ENCODE measurements at regions not wholly inside any gene's neighbourhood (a gene's known extent, or its start where the extent isn't known, plus 50 kb on each side); places are given as distances from the start of the nearest gene placed in this dataset.

DNA sequence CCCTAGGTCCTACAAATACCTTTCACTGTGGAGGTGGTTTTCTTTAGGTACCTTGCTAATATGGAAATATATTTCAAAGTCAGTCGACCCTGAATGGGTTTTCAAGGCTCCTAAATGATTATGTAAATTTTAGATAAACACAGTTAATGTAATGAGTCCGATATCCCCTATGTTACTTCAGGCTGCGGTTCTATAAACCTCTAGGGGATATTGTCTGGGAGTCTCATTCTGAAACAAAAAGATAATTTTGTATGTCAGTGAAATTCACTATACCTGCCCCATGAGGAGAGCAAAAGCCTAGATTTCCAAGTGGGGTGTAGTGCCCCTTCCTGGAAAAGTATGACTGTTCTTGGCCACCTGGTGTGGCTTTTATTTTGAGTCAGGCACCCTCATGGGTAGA is 377.3 kb downstream of the ICE1 start:
- Mint-ChIP-seq H3K4me3 (ENCODE audit: unreplicated experiment) (no peak overlapping the region), H3K36me3 (ENCODE audit: unreplicated experiment) (peaks cover 5% of the 10 kb centered on the region), H3K4me1 (ENCODE audit: low read depth, unreplicated experiment) (peaks cover 6% of the 10 kb centered on the region), H3K27me3 (ENCODE audit: unreplicated experiment) (peaks cover 5% of the 10 kb centered on the region), H3K9me3 (ENCODE audit: unreplicated experiment) (no peaks in the 10 kb centered on the region), H3K27ac (ENCODE audit: unreplicated experiment) (no peak overlapping the region)
- TF ChIP-seq, protein P1, sequence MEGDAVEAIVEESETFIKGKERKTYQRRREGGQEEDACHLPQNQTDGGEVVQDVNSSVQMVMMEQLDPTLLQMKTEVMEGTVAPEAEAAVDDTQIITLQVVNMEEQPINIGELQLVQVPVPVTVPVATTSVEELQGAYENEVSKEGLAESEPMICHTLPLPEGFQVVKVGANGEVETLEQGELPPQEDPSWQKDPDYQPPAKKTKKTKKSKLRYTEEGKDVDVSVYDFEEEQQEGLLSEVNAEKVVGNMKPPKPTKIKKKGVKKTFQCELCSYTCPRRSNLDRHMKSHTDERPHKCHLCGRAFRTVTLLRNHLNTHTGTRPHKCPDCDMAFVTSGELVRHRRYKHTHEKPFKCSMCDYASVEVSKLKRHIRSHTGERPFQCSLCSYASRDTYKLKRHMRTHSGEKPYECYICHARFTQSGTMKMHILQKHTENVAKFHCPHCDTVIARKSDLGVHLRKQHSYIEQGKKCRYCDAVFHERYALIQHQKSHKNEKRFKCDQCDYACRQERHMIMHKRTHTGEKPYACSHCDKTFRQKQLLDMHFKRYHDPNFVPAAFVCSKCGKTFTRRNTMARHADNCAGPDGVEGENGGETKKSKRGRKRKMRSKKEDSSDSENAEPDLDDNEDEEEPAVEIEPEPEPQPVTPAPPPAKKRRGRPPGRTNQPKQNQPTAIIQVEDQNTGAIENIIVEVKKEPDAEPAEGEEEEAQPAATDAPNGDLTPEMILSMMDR (IDR thresholded peaks at IDR 0.05; ENCODE audit: partially characterized antibody, unreplicated experiment): no peak
- no peak for DNase-seq

DNA sequence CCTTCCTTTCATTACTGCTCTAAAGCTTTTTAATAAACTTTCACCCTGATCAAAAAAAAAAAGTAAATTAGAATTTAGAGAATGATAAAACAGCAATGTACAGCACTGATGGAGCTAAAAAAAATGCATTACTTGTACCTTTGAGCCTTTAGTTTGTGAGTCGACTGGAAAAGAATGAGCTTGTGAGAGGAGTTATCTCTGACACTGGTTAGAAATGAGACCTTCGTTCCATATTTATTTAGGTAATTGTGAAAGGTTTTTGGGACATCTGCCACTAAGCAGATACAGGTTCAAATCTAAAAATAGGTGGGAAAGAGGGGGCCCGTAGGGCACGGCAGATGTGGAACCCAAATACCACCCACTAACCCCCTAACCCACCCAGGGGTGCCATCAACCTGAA is 376.8 kb downstream of the ICE1 start:
- TF ChIP-seq, protein P1 (IDR thresholded peaks at IDR 0.05; ENCODE audit: partially characterized antibody, unreplicated experiment): no peak
- peaks cover 5% of the 10 kb centered on the region for H3K36me3 Mint-ChIP-seq (ENCODE audit: unreplicated experiment)
- peaks cover 11% of the 10 kb centered on the region for H3K4me1 Mint-ChIP-seq (ENCODE audit: low read depth, unreplicated experiment)
- no peak for DNase-seq
- H3K9me3 Mint-ChIP-seq (ENCODE audit: unreplicated experiment): peaks cover 4% of the 10 kb centered on the region
- no peak overlapping the region for H3K4me3 Mint-ChIP-seq (ENCODE audit: unreplicated experiment)
- H3K27me3 Mint-ChIP-seq (ENCODE audit: unreplicated experiment): peaks cover 6% of the 10 kb centered on the region
- H3K27ac Mint-ChIP-seq (ENCODE audit: unreplicated experiment): no peak overlapping the region

DNA sequence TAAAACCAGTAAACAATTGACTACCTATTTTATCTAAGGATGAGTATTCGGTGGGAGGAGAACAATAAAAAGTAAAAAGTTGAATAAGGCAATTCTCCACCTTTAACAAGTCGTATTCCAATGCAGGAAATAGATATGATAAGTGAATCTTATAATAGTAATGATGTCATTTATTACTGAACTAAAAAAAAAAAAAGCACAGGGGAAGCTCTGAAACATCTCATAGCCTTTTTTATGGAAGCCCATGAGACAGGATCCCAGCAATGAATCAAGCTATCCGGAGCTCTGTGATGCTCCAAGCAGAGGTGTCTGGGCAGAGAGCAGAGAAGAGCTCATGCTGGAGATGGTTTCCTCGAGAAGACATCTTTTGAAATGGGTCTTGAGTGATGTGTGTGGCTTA is 376.0 kb downstream of the ICE1 start:
- Mint-ChIP-seq H3K36me3 (ENCODE audit: unreplicated experiment) (peaks cover 5% of the 10 kb centered on the region), H3K27me3 (ENCODE audit: unreplicated experiment) (peaks cover 6% of the 10 kb centered on the region), H3K9me3 (ENCODE audit: unreplicated experiment) (peaks cover 5% of the 10 kb centered on the region), H3K27ac (ENCODE audit: unreplicated experiment) (no peak overlapping the region), H3K4me3 (ENCODE audit: unreplicated experiment) (no peak overlapping the region), H3K4me1 (ENCODE audit: low read depth, unreplicated experiment) (peaks cover 19% of the 10 kb centered on the region)
- TF ChIP-seq, protein P1 (IDR thresholded peaks at IDR 0.05; ENCODE audit: partially characterized antibody, unreplicated experiment): no peak
- no peak for DNase-seq

DNA sequence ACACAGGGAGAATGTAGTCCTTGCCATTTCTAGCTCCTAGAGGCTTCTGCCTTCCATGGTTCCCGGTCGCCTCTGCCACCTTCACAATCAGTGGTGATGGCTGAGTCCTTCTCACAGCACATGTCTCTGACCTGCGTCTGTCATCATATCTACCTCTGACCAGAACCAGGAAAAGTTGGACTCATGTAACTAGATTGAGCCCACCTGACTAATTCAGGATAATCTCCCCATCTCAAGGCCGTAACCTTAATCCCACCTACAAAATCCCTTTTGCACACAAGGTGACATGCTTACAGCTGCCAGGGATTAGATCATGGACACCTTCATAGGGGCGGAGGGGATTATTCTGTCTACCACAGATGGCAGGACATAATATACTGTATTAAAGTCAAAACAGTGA is 375.6 kb downstream of the ICE1 start:
- H3K4me1 Mint-ChIP-seq (ENCODE audit: low read depth, unreplicated experiment): peaks cover 23% of the 10 kb centered on the region
- no peak for DNase-seq
- peaks cover 5% of the 10 kb centered on the region for H3K36me3 Mint-ChIP-seq (ENCODE audit: unreplicated experiment)
- no peak overlapping the region for H3K27ac Mint-ChIP-seq (ENCODE audit: unreplicated experiment)
- peaks cover 6% of the 10 kb centered on the region for H3K27me3 Mint-ChIP-seq (ENCODE audit: unreplicated experiment)
- TF ChIP-seq, protein P1 (IDR thresholded peaks at IDR 0.05; ENCODE audit: partially characterized antibody, unreplicated experiment): no peak
- H3K9me3 Mint-ChIP-seq (ENCODE audit: unreplicated experiment): peaks cover 5% of the 10 kb centered on the region
- no peak overlapping the region for H3K4me3 Mint-ChIP-seq (ENCODE audit: unreplicated experiment)

DNA sequence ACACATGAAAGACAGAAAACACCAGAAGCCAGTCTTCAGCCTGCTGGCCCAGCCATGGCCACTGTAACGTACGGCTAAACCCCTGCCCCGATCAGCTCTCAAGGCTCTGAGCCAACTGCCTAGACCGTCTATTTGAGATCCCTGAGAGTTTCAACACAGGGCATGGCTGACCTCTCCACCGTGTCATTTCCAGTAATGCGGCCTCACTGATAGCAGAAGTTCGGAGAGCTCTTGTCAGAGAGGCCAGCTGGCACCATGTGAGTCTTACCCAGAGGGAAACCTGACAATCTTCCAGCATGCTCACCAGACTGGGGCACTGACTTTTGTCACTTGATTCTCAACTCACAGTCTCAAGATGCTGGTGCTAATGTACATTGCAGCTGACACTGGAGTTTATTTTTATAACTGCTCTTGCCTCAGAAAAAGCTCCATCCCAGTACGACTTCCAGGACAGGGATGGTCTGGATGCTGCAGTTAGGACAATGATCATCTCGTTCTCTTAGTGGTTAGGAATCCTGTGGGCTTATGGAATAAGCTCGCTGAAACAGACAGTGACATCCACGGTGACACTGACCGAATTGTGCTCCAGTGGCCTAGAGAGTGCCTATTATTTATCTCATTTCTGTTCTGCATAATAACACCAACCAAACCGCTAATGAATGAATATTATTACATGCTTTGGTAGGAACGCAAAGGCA is 372.7 kb downstream of the ICE1 start:
- DNase-seq: peak; percentile 30
- H3K36me3 Mint-ChIP-seq (ENCODE audit: unreplicated experiment): no peaks in the 10 kb centered on the region
- H3K9me3 Mint-ChIP-seq (ENCODE audit: unreplicated experiment): peaks cover 5% of the 10 kb centered on the region
- no peak overlapping the region for H3K27ac Mint-ChIP-seq (ENCODE audit: unreplicated experiment)
- TF ChIP-seq, protein P1 (IDR thresholded peaks at IDR 0.05; ENCODE audit: partially characterized antibody, unreplicated experiment): no peak
- H3K4me3 Mint-ChIP-seq (ENCODE audit: unreplicated experiment): no peak overlapping the region
- H3K27me3 Mint-ChIP-seq (ENCODE audit: unreplicated experiment): peaks cover 6% of the 10 kb centered on the region
- peaks cover 31% of the 10 kb centered on the region for H3K4me1 Mint-ChIP-seq (ENCODE audit: low read depth, unreplicated experiment)

Measured in glutamatergic neuron (in vitro differentiated cells).